ENCODE measurements at regions not wholly inside any gene's neighbourhood (a gene's known extent, or its start where the extent isn't known, plus 50 kb on each side); places are given as distances from the start of the nearest gene placed in this dataset.

DNA sequence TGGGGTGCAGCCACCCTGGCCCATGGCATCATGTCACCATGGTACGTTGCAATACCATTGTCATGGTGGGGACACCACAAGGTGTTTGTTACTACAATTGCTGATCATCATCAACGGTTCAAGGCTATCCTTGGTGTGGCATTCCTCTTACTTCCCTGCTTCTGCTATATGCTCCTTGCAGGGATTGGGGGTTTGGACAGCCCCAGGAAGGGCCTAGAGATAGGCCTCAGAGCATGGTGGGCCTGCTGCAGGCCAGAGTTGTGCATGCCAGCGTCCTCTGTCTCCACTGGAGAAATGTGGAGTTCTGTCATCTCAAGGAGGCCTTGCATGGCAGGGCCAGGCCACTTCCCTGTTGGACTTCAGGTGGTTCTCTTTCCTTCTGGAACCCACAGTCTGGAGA, 234.6 kb upstream of the MKI67 start:
- no peak overlapping the region for H3K4me3 ChIP-seq (ENCODE audit: low read depth, poor library complexity, severe bottlenecking)
- DNase-seq (ENCODE audit: low spot score in 2 of 2) = no peak
- TF ChIP-seq POLR2A (IDR thresholded peaks at IDR 0.05) (no peak), CTCF (IDR thresholded peaks at IDR 0.05) (no peak)
- intact Hi-C loops (cut with DNase I; ENCODE audit: low total_unique reads) = no loop called here
- WGBS, 2 donors = 87 to 88% methylated on average over 3 of the region's 3 CpGs

DNA sequence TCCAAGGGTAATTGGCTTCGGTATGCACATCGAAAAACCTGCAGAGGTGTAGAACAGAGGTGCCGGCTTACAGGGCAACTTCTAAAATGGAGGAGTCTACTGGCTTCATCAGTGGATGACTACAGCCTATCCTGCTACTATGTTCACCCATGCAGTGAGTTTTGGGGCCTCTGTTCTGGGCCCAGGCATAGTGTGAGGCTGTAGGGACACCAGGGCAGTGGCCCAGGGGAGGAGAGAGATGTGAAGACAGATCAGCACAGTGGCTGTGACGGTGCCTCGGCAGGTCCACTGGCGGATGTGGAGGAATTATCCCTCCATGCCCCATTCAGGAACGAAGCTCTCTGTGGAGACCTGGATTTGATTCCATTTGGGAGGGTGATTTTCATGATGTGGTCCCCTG, 235.3 kb upstream of the MKI67 start:
- WGBS, 2 donors = 61 to 79% methylated on average over 6 to 7 of the region's 7 CpGs
- intact Hi-C loops (cut with DNase I; ENCODE audit: low total_unique reads) = no loop called here
- H3K4me3 ChIP-seq (ENCODE audit: low read depth, poor library complexity, severe bottlenecking) = no peak overlapping the region
- no peak for DNase-seq (ENCODE audit: low spot score in 2 of 2)
- no peak for TF ChIP-seq CTCF (IDR thresholded peaks at IDR 0.05)
- TF ChIP-seq POLR2A (IDR thresholded peaks at IDR 0.05) = no peak

DNA sequence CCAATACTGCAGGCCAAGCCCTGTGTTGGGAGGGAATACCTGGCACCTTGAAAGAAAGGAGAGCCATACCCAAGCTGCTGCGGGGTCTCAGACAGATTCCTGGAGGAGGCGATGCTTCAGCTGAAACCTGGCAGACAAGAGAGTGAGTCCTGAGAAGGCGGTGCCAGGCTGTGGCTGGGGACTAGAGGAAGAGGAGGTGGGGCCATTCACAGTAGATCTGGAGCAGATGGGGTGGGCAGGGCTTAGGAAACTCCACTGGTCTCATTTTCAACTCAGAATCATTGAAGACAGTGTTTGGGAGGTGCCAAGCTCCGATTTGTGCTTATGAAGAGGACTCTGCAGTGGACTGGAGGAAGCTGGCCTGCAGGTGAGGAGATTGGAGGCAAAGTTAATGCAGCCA, 236.3 kb upstream of the MKI67 start:
- H3K4me3 ChIP-seq (ENCODE audit: low read depth, poor library complexity, severe bottlenecking) = no peak overlapping the region
- DNase-seq (ENCODE audit: low spot score in 2 of 2) = no peak
- 65 to 81% methylated on average over 4 of the region's 4 CpGs for WGBS, 2 donors
- intact Hi-C loops (cut with DNase I; ENCODE audit: low total_unique reads) = no loop called here
- TF ChIP-seq POLR2A (IDR thresholded peaks at IDR 0.05) (no peak), CTCF (IDR thresholded peaks at IDR 0.05) (no peak)

GRCh38 chr10:128364631-128365030, 238.4 kb upstream of the MKI67 start:
- no peak for DNase-seq (ENCODE audit: low spot score in 2 of 2)
- no peak overlapping the region for H3K4me3 ChIP-seq (ENCODE audit: low read depth, poor library complexity, severe bottlenecking)
- WGBS, 2 donors = 38 to 49% methylated on average over 3 of the region's 3 CpGs
- TF ChIP-seq CTCF (IDR thresholded peaks at IDR 0.05) (no peak), POLR2A (IDR thresholded peaks at IDR 0.05) (no peak)
- intact Hi-C loops (cut with DNase I; ENCODE audit: low total_unique reads) = no loop called here

DNA sequence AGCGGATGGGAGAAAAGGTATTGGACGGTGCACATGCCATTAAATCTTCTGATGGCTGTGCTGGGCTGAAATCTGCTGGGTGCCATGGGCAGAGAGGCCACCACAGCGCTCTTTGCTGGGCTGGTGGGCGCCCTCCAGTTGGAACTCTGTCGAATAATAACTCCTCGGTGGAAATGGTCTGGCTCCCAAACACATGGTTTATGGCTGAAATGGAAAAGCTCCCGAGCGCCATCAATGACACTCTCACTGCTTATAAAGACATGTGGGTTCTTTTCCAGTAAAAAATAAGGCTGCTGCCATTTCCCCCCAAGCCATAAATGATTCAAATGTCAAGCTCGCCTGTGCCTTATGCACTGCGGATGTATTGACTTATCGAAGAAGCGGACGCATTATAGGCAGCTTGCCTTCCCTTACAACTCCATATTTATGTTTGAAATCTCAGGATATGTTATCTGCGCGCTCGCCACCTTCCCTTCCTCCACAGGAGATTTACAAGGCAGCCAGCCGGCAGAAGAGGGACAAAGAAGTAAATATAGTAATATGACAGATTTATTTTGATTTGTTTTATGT, 239.0 kb upstream of the MKI67 start:
- DNase-seq (ENCODE audit: low spot score in 2 of 2) = no peak
- no peak for TF ChIP-seq POLR2A (IDR thresholded peaks at IDR 0.05)
- TF ChIP-seq CTCF (IDR thresholded peaks at IDR 0.05) = no peak
- H3K4me3 ChIP-seq (ENCODE audit: low read depth, poor library complexity, severe bottlenecking) = no peak overlapping the region
- 55 to 63% methylated on average over 17 of the region's 17 CpGs for WGBS, 2 donors
- intact Hi-C loops (cut with DNase I; ENCODE audit: low total_unique reads) = no loop called here

DNA sequence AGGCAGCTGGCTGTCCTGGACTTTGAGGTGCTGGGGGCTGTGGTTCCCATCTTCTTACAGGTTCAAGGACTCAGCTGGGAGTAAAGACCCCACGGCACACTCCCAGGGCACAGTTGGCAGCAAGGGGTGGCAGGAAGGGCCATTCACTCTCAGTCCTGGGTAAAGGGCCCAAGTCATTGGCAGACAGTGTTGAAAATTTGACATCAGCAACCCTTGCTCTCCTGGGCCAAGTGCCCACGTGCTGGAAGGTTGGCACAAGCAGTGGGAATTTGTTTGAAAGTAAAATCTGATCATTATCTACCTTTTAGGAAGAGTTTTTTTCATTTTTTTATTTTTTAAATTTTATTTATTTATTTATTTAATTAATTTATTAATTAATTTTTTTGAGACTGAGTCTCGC, 241.6 kb upstream of the MKI67 start:
- intact Hi-C loops (cut with DNase I; ENCODE audit: low total_unique reads) = no loop called here
- H3K4me3 ChIP-seq (ENCODE audit: low read depth, poor library complexity, severe bottlenecking) = no peak overlapping the region
- WGBS, 2 donors = 56 to 62% methylated on average over 3 of the region's 3 CpGs
- TF ChIP-seq POLR2A (IDR thresholded peaks at IDR 0.05) = no peak
- no peak for TF ChIP-seq CTCF (IDR thresholded peaks at IDR 0.05)
- DNase-seq (ENCODE audit: low spot score in 2 of 2) = no peak

Data from lower leg skin (tissue), 4 donors.